HL-60 (cell line): ENCODE measurements at regions not wholly inside any gene's neighbourhood (a gene's known extent, or its start where the extent isn't known, plus 50 kb on each side); places are given as distances from the start of the nearest gene placed in this dataset.

Experiments used
- DNase-seq, 2 experiments: peaks; one replicate each; pipeline ENCODE4 v3.0.0-alpha.2; 2010 to 2020; ENCODE audit warnings: low read depth in 1 of 2, low spot score in 1 of 2
- H3K27ac ChIP-seq: fragments of 250-450 bp; sonication (Bioruptor Pico); replicated peaks from 2 replicates; pipeline ENCODE4 v1.5.1; 2020; ENCODE audit warnings: mild to moderate bottlenecking, moderate library complexity
- H3K27me3 ChIP-seq: fragments of 250-450 bp; sonication (Bioruptor Pico); 2 replicates; pipeline ENCODE4 v1.5.1; 2021; ENCODE audit warnings: mild to moderate bottlenecking, moderate library complexity; ENCODE audit not compliant: insufficient read depth, poor library complexity, severe bottlenecking
- H3K4me3 ChIP-seq: replicated peaks from 2 replicates; pipeline ENCODE4 v1.5.1; 2011; ENCODE audit warnings: mild to moderate bottlenecking, control low read depth, low read length; ENCODE audit not compliant: insufficient read depth
- CTCF ChIP-seq: IDR thresholded peaks from one replicate; pipeline ENCODE4 v1.5.1; 2011; ENCODE audit warnings: low read length, control low read depth, inconsistent platforms; ENCODE audit not compliant: insufficient read depth
- GABPA ChIP-seq: IDR thresholded peaks from 2 replicates; pipeline ENCODE4 v1.6.1; 2012; ENCODE audit warnings: low read depth
- POLR2AphosphoS5 ChIP-seq: IDR thresholded peaks from 2 replicates; pipeline ENCODE4 v1.6.1; 2012; ENCODE audit warnings: low read depth
- REST ChIP-seq: IDR thresholded peaks from 2 replicates; pipeline ENCODE4 v1.6.1; 2012; ENCODE audit warnings: low read depth; ENCODE audit not compliant: insufficient replicate concordance
- SPI1 ChIP-seq: IDR thresholded peaks from 2 replicates; pipeline ENCODE4 v1.6.1; 2012; ENCODE audit warnings: low read depth, mild to moderate bottlenecking, borderline replicate concordance

- Histone ChIP-seq H3K27ac (no peak overlapping the region), H3K4me3 (no peak overlapping the region), H3K27me3 (no peaks in the 10 kb centered on the region)
- peak; percentile 92 for TF ChIP-seq REST
- TF ChIP-seq SPI1: no peak
- TF ChIP-seq POLR2AphosphoS5: no peak
- no peak for TF ChIP-seq GABPA
- TF ChIP-seq CTCF: no peak
- DNase-seq: no peak
These were observed 159.3 kb downstream of the DACT1 start for GRCh38 chr14:58797010-58797429.

- TF ChIP-seq CTCF (no peak), POLR2AphosphoS5 (no peak), SPI1 (no peak)
- no peak for DNase-seq
- Histone ChIP-seq H3K27me3 (no peaks in the 10 kb centered on the region), H3K27ac (no peak overlapping the region), H3K4me3 (no peak overlapping the region)
These were observed 160.4 kb downstream of the DACT1 start for GRCh38 chr14:58798173-58798572.

- Histone ChIP-seq H3K27ac (no peak overlapping the region), H3K27me3 (no peaks in the 10 kb centered on the region), H3K4me3 (no peak overlapping the region)
- no peak for TF ChIP-seq CTCF
- TF ChIP-seq SPI1: no peak
- TF ChIP-seq GABPA: no peak
- DNase-seq: no peak
These were observed 163.3 kb downstream of the DACT1 start for GRCh38 chr14:58801086-58801485.

- TF ChIP-seq POLR2AphosphoS5: no peak
- no peak for TF ChIP-seq REST
- TF ChIP-seq SPI1: no peak
- TF ChIP-seq GABPA: no peak
- no peak for TF ChIP-seq CTCF
- H3K4me3 ChIP-seq: no peak overlapping the region
- no peak overlapping the region for H3K27ac ChIP-seq
- H3K27me3 ChIP-seq: no peaks in the 10 kb centered on the region
- no peak for DNase-seq
These were observed 167.3 kb downstream of the DACT1 start for GRCh38 chr14:58805057-58805456.
